GM10266 (cell line): ENCODE measurements at regions not wholly inside any gene's neighbourhood (a gene's known extent, or its start where the extent isn't known, plus 50 kb on each side); places are given as distances from the start of the nearest gene placed in this dataset.

ENCODE experiments used
- DNase-seq: peaks from one replicate; pipeline ENCODE4 v3.0.0; 2012; ENCODE audit errors: extremely low spot score
- CTCF ChIP-seq: IDR thresholded peaks from 2 replicates; pipeline ENCODE4 v1.5.1; 2012; ENCODE audit warnings: mild to moderate bottlenecking, low read depth; ENCODE audit not compliant: control insufficient read depth, insufficient read depth; ENCODE audit errors: missing control alignments

GRCh38 chr5:175216991-175217390 lies 227.0 kb downstream of the DRD1 start:
- TF ChIP-seq CTCF: no peak
- DNase-seq: no peak

- no peak for TF ChIP-seq CTCF
- no peak for DNase-seq
Observed at GRCh38 chr5:175215906-175216305, 228.1 kb downstream of the DRD1 start.

GRCh38 chr5:175214152-175214551 lies 229.8 kb downstream of the DRD1 start:
- no peak for TF ChIP-seq CTCF
- no peak for DNase-seq

DNA sequence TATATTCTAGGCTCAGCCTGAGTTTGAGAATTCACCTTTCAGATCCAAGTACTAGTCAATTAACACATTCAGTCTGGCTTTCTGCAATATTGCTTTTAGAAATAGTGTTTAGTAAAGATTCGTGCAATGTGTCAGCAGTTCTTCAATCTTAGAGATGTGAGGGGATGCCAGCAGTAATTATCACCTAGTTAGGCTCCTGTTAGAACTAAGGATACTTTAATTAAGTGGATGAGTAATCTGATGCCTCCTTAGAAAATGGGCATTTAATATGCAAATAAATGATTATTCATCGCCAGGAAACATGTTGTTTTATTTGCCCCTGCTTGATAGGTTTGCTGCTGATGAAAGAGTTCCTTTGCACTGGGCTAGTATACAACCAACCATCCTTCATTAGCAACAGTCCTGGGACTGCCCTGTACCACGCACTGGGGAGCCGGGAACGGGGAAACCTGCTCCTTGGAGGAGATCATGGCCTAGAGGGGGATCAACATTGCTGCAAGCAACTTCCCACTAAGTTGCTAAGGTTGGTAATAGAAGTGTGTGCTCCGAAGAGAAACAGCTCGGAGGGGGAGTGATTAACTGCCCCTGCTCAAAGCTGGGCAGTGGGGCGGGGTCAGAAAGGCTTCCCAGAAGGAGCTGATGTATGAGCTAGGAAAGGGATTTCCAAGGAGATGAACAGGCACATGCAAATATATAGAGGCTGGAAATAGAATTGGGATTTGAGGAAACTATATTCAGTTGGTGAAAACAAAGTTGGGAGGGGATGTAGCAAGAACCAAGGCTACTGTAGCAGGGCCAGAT lies 231.8 kb downstream of the DRD1 start:
- DNase-seq: no peak
- no peak for TF ChIP-seq CTCF

- no peak for TF ChIP-seq CTCF
Observed at GRCh38 chr5:175207321-175208040, 236.5 kb downstream of the DRD1 start.

GRCh38 chr5:175206669-175207068 lies 237.3 kb downstream of the DRD1 start:
- DNase-seq: no peak
- no peak for TF ChIP-seq CTCF

More at GRCh38 chr5:175207321-175208040, 236.5 kb downstream of the DRD1 start:
- DNase-seq: no peak
